Keratinocyte (primary cell): ENCODE measurements at regions not wholly inside any gene's neighbourhood (a gene's known extent, or its start where the extent isn't known, plus 50 kb on each side); places are given as distances from the start of the nearest gene placed in this dataset.

ENCODE experiments used
- DNase-seq: peaks from one replicate; pipeline ENCODE4 v3.0.0-alpha.2; 2011; ENCODE audit warnings: low read depth, missing footprints, low spot score
- FAIRE-seq: peaks from 2 replicates; lab custom pipeline; 2011; peaks lifted over from hg19 to GRCh38; lab: Jason Lieb, UNC
- H2AFZ ChIP-seq: 2 replicates; pipeline ENCODE4 v1.6.0; 2012; ENCODE audit warnings: low read length, control low read depth, inconsistent platforms; ENCODE audit not compliant: control insufficient read depth
- H3K27ac ChIP-seq: 2 replicates; pipeline ENCODE4 v1.5.1; 2011; ENCODE audit warnings: low read length; ENCODE audit not compliant: control insufficient read depth, insufficient read depth
- H3K27me3 ChIP-seq: 3 replicates; pipeline ENCODE4 v1.6.0; 2011; ENCODE audit warnings: low read length; ENCODE audit not compliant: control insufficient read depth, insufficient read depth; ENCODE audit errors: extremely low read depth
- H3K36me3 ChIP-seq, 2 experiments: 2 replicates in 1 of 2; 3 replicates in 1 of 2; pipeline ENCODE4 v1.5.1; 2011; ENCODE audit warnings: low read length in 2 of 2, mild to moderate bottlenecking in 1 of 2; ENCODE audit not compliant: control insufficient read depth in 2 of 2, insufficient read depth in 2 of 2; ENCODE audit errors: extremely low read depth in 1 of 2
- H3K4me1 ChIP-seq: 3 replicates; pipeline ENCODE4 v1.5.1; 2011; ENCODE audit warnings: low read length; ENCODE audit not compliant: control insufficient read depth, insufficient read depth; ENCODE audit errors: extremely low read depth
- H3K4me2 ChIP-seq: 3 replicates; pipeline ENCODE4 v1.6.0; 2011; ENCODE audit warnings: low read depth, low read length; ENCODE audit not compliant: control insufficient read depth, insufficient read depth; ENCODE audit errors: extremely low read depth
- H3K4me3 ChIP-seq, 3 experiments: fragments of 200-600 bp in 1 of 3; sonication (generic) in 1 of 3; 2 replicates in 2 of 3; 3 replicates in 1 of 3; pipeline ENCODE4 v1.5.1; 2011 to 2016; ENCODE audit warnings: low read length in 3 of 3, mild to moderate bottlenecking in 3 of 3, control low read depth in 2 of 3, inconsistent platforms in 1 of 3, low read depth in 1 of 3, mixed read lengths in 1 of 3, mixed run types in 1 of 3, moderate library complexity in 1 of 3; ENCODE audit not compliant: control insufficient read depth in 2 of 3, insufficient read depth in 2 of 3; ENCODE audit errors: extremely low read depth in 1 of 3
- H3K79me2 ChIP-seq: 2 replicates; pipeline ENCODE4 v1.6.0; 2012; ENCODE audit warnings: low read length; ENCODE audit not compliant: control insufficient read depth, insufficient read depth
- H3K9ac ChIP-seq: 3 replicates; pipeline ENCODE4 v1.6.0; 2011; ENCODE audit warnings: low read length; ENCODE audit not compliant: control insufficient read depth, insufficient read depth; ENCODE audit errors: extremely low read depth
- H3K9me1 ChIP-seq: 3 replicates; pipeline ENCODE4 v1.6.0; 2011; ENCODE audit warnings: low read length; ENCODE audit not compliant: control insufficient read depth, insufficient read depth; ENCODE audit errors: extremely low read depth
- H3K9me3 ChIP-seq: 2 replicates; pipeline ENCODE4 v1.5.1; 2012; ENCODE audit warnings: low read depth, low read length; ENCODE audit not compliant: control insufficient read depth
- H4K20me1 ChIP-seq: 3 replicates; pipeline ENCODE4 v1.6.0; 2011; ENCODE audit warnings: low read length; ENCODE audit not compliant: control insufficient read depth, insufficient read depth; ENCODE audit errors: extremely low read depth
- EZH2 ChIP-seq: IDR thresholded peaks from one replicate; pipeline ENCODE4 v1.6.1; 2012; ENCODE audit warnings: inconsistent platforms, mild to moderate bottlenecking, low read length, moderate library complexity
- dilution Hi-C: fragments of 300-500 bp; cut with MboI; formaldehyde crosslinking; loops from one replicate; pipeline ENCODE4 v1.7.0; 2020; ENCODE audit warnings: low sequenced_read_pairs; ENCODE audit not compliant: extremely low pct_ligation_motif_present
- TF ChIP-seq, protein P1 (sequence below), 3 experiments: IDR thresholded peaks in 1 of 3; conservative IDR thresholded peaks in 1 of 3; optimal IDR thresholded peaks in 1 of 3; 2 replicates in 2 of 3; 3 replicates in 1 of 3; pipeline versions ENCODE3 to v1.5.1; 2011; ENCODE audit warnings: low read length in 3 of 3, mild to moderate bottlenecking in 3 of 3, moderate library complexity in 2 of 3, control low read depth in 1 of 3, inconsistent platforms in 1 of 3; ENCODE audit not compliant: insufficient read depth in 2 of 3; ENCODE audit errors: extremely low read depth in 1 of 3

DNA sequence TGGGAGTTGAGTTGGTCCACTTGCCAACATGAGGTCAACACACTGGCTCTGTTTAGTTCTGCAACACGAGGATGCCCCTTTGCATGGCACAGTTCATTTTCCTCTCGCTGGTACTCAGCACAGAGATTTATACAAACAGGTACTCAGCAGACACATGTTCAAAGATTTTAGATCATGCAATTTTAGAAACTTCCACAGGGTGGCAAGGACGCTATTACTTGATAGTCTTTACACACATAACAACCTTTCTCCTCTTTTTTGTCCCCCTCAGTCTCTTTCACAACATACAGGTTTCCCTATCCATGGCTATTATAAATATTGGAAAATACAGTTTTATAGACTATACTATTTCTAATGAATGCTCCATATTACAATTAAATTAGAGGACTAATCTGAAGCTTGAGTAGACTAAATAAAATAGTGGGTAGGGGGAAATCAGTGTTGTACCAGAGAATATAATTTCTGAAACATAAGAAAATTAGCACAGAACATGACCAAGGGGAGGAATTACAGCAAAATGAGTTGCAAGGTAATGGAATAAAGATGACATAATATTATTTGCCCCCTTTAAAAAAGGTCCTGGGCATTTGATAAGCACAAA, 331.8 kb upstream of the BTBD3 start:
- DNase-seq, result no peak
- Histone ChIP-seq H2AFZ (no peak overlapping the region), H3K79me2 (no peaks in the 10 kb centered on the region), H3K4me1 (no peaks in the 10 kb centered on the region), H3K4me3 (no peak overlapping the region), H3K36me3 (no peaks in the 10 kb centered on the region), H3K27me3 (no peaks in the 10 kb centered on the region), H3K9me3 (no peaks in the 10 kb centered on the region), H3K27ac (no peak overlapping the region), H3K4me2 (no peak overlapping the region), H3K9me1 (no peaks in the 10 kb centered on the region), H3K9ac (no peak overlapping the region), H4K20me1 (no peaks in the 10 kb centered on the region)
- no peak for TF ChIP-seq EZH2
- TF ChIP-seq, protein P1, sequence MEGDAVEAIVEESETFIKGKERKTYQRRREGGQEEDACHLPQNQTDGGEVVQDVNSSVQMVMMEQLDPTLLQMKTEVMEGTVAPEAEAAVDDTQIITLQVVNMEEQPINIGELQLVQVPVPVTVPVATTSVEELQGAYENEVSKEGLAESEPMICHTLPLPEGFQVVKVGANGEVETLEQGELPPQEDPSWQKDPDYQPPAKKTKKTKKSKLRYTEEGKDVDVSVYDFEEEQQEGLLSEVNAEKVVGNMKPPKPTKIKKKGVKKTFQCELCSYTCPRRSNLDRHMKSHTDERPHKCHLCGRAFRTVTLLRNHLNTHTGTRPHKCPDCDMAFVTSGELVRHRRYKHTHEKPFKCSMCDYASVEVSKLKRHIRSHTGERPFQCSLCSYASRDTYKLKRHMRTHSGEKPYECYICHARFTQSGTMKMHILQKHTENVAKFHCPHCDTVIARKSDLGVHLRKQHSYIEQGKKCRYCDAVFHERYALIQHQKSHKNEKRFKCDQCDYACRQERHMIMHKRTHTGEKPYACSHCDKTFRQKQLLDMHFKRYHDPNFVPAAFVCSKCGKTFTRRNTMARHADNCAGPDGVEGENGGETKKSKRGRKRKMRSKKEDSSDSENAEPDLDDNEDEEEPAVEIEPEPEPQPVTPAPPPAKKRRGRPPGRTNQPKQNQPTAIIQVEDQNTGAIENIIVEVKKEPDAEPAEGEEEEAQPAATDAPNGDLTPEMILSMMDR (optimal IDR thresholded peaks at IDR 0.05 in 1 of 3, IDR thresholded peaks at IDR 0.05 in 1 of 3, conservative IDR thresholded peaks at IDR 0.05 in 1 of 3; ENCODE audit: extremely low read depth in 1 of 3, insufficient read depth in 2 of 3, low read length in 3 of 3), result peak in 2 of 3 experiments; percentile 35 to 52
- dilution Hi-C loops, result no loop called here
- no peak for FAIRE-seq

DNA sequence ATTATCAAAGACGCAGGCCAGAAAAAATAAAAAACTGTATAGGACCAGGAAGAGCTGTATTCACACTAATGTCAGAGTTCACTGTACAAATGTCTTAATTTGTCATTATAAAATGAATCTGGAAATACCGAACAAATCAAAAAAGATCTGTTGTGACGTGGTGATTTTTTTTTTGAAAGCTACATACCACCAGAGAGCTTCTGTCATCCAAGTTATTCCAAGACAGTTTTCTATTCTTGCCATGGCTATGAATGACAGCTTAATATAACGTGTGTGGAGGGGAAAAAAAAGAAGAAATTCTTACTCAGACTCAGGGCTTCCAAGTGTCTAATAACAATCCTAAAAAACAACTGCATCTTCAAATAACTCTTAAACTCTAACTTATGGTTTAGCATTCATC, 328.8 kb upstream of the BTBD3 start:
- no peaks in the 10 kb centered on the region for H3K9me1 ChIP-seq
- H2AFZ ChIP-seq, result no peak overlapping the region
- no peaks in the 10 kb centered on the region for H4K20me1 ChIP-seq
- H3K9me3 ChIP-seq, result no peaks in the 10 kb centered on the region
- DNase-seq (no peak), FAIRE-seq (no peak)
- H3K4me3 ChIP-seq, result no peak overlapping the region
- TF ChIP-seq, protein P1 (optimal IDR thresholded peaks at IDR 0.05 in 1 of 3, IDR thresholded peaks at IDR 0.05 in 1 of 3, conservative IDR thresholded peaks at IDR 0.05 in 1 of 3; ENCODE audit: extremely low read depth in 1 of 3, insufficient read depth in 2 of 3, low read length in 3 of 3), result no peak
- TF ChIP-seq EZH2, result no peak
- H3K4me2 ChIP-seq, result no peak overlapping the region
- H3K27ac ChIP-seq, result no peak overlapping the region
- no peaks in the 10 kb centered on the region for H3K79me2 ChIP-seq
- H3K4me1 ChIP-seq, result no peaks in the 10 kb centered on the region
- no peaks in the 10 kb centered on the region for H3K36me3 ChIP-seq
- no peak overlapping the region for H3K9ac ChIP-seq
- dilution Hi-C loops, result no loop called here
- H3K27me3 ChIP-seq, result peaks cover 2% of the 10 kb centered on the region
